WTC11 (cell line): ENCODE measurements at regions not wholly inside any gene's neighbourhood (a gene's known extent, or its start where the extent isn't known, plus 50 kb on each side); places are given as distances from the start of the nearest gene placed in this dataset.

ENCODE experiments used
- ATAC-seq: fragments of 200-7000 bp; cut with Tn5 transposase; 2 replicates; pipeline ENCODE4 v1.10.0; 2021; ENCODE audit warnings: mild to moderate bottlenecking, moderate library complexity
- CTCF ChIA-PET: fragments of 300-600 bp; sonication (Branson Sonifier 250); formaldehyde crosslinking; loops from one replicate; lab custom pipeline; 2021; ENCODE audit warnings: antibody characterized with exemption; lab: Charles Lee
- POLR2A ChIA-PET: fragments of 350-600 bp; sonication (Branson Sonifier 250); formaldehyde crosslinking; loops from one replicate; lab custom pipeline; 2021; ENCODE audit warnings: antibody characterized with exemption; lab: Charles Lee
- DNase-seq: peaks from one replicate; pipeline ENCODE4 v3.0.0; 2021; ENCODE audit warnings: low spot score
- H3K27ac Mint-ChIP-seq: 2 replicates; pipeline ENCODE4 v1.8.0; 2021; ENCODE audit warnings: mixed read lengths
- H3K27me3 Mint-ChIP-seq: 2 replicates; pipeline ENCODE4 v1.8.0; 2021; ENCODE audit warnings: low read depth, mild to moderate bottlenecking, moderate library complexity, mixed read lengths
- H3K36me3 Mint-ChIP-seq: 2 replicates; pipeline ENCODE4 v1.8.0; 2021; ENCODE audit warnings: mixed read lengths
- H3K4me1 Mint-ChIP-seq: 2 replicates; pipeline ENCODE4 v1.8.0; 2022; ENCODE audit warnings: mixed read lengths
- H3K4me3 Mint-ChIP-seq: 2 replicates; pipeline ENCODE4 v1.8.0; 2021; ENCODE audit warnings: mild to moderate bottlenecking, moderate library complexity, mixed read lengths
- H3K9me3 Mint-ChIP-seq: 2 replicates; pipeline ENCODE4 v1.8.0; 2021; ENCODE audit warnings: mixed read lengths
- AR ChIP-seq: fragments of 250-450 bp; sonication (Bioruptor Pico); IDR thresholded peaks from 2 replicates; pipeline ENCODE4 v1.9.0; 2021; ENCODE audit warnings: mild to moderate bottlenecking
- ATF2 ChIP-seq: sonication (generic); formaldehyde crosslinking; IDR thresholded peaks from 2 replicates; pipeline ENCODE4 v1.8.1; 2022; ENCODE audit warnings: low read depth, missing genetic modification reagents, borderline replicate concordance
- ATF3 ChIP-seq: sonication (generic); formaldehyde crosslinking; conservative IDR thresholded peaks from 2 replicates; pipeline ENCODE4 v1.8.1; 2022; ENCODE audit warnings: mild to moderate bottlenecking, missing genetic modification reagents
- CREB1 ChIP-seq: sonication (generic); formaldehyde crosslinking; IDR thresholded peaks from 2 replicates; pipeline ENCODE4 v1.8.0; 2023; ENCODE audit warnings: mild to moderate bottlenecking, missing genetic modification reagents
- E2F1 ChIP-seq: sonication (generic); formaldehyde crosslinking; IDR thresholded peaks from 2 replicates; pipeline ENCODE4 v1.8.0; 2022; ENCODE audit warnings: mild to moderate bottlenecking, missing genetic modification reagents
- EMX1 ChIP-seq: fragments of 250-450 bp; sonication (Bioruptor Pico); IDR thresholded peaks from 2 replicates; pipeline ENCODE4 v1.8.0; 2021; ENCODE audit warnings: mild to moderate bottlenecking
- FOXJ3 ChIP-seq: sonication (generic); formaldehyde crosslinking; IDR thresholded peaks from 2 replicates; pipeline ENCODE4 v1.9.0; 2021; ENCODE audit warnings: missing genetic modification reagents, mild to moderate bottlenecking, borderline replicate concordance
- GRHL2 ChIP-seq: fragments of 250-450 bp; sonication (Bioruptor Pico); IDR thresholded peaks from 2 replicates; pipeline ENCODE4 v1.8.0; 2022; ENCODE audit warnings: mild to moderate bottlenecking, moderate library complexity; ENCODE audit not compliant: insufficient replicate concordance, severe bottlenecking
- PRDM15 ChIP-seq: sonication (generic); formaldehyde crosslinking; IDR thresholded peaks from 2 replicates; pipeline ENCODE4 v1.8.0; 2022; ENCODE audit warnings: missing genetic modification reagents
- RORB ChIP-seq: fragments of 250-450 bp; sonication (Bioruptor Pico); IDR thresholded peaks from 2 replicates; pipeline ENCODE4 v1.9.0; 2021; ENCODE audit warnings: mild to moderate bottlenecking
- SMAD4 ChIP-seq: sonication (generic); formaldehyde crosslinking; IDR thresholded peaks from 2 replicates; pipeline ENCODE4 v1.8.0; 2022; ENCODE audit warnings: mild to moderate bottlenecking, missing genetic modification reagents
- TCF7 ChIP-seq: sonication (generic); formaldehyde crosslinking; IDR thresholded peaks from 2 replicates; pipeline ENCODE4 v1.8.0; 2022; ENCODE audit warnings: mild to moderate bottlenecking, low read depth, missing genetic modification reagents, moderate library complexity
- ZMAT4 ChIP-seq: fragments of 250-450 bp; sonication (Bioruptor Pico); IDR thresholded peaks from 2 replicates; pipeline ENCODE4 v1.9.0; 2021; ENCODE audit warnings: mild to moderate bottlenecking
- ZNF219 ChIP-seq: sonication (generic); formaldehyde crosslinking; IDR thresholded peaks from 2 replicates; pipeline ENCODE4 v1.8.0; 2023; ENCODE audit warnings: missing genetic modification reagents, mild to moderate bottlenecking, borderline replicate concordance
- ZNF263 ChIP-seq: sonication (generic); formaldehyde crosslinking; IDR thresholded peaks from 2 replicates; pipeline ENCODE4 v1.8.1; 2022; ENCODE audit warnings: low read depth, mild to moderate bottlenecking, moderate library complexity, missing genetic modification reagents
- ZNF281 ChIP-seq: sonication (generic); formaldehyde crosslinking; IDR thresholded peaks from 2 replicates; pipeline ENCODE4 v1.8.0; 2023; ENCODE audit warnings: mild to moderate bottlenecking, missing genetic modification reagents
- ZNF317 ChIP-seq: sonication (generic); formaldehyde crosslinking; IDR thresholded peaks from 2 replicates; pipeline ENCODE4 v1.8.1; 2023; ENCODE audit warnings: low read depth, mild to moderate bottlenecking, moderate library complexity, missing genetic modification reagents, borderline replicate concordance
- ZNF416 ChIP-seq: fragments of 250-450 bp; sonication (Bioruptor Pico); IDR thresholded peaks from 2 replicates; pipeline ENCODE4 v1.9.0; 2021; ENCODE audit warnings: mild to moderate bottlenecking, inconsistent platforms
- ZNF512 ChIP-seq: sonication (generic); formaldehyde crosslinking; IDR thresholded peaks from 2 replicates; pipeline ENCODE4 v1.8.1; 2022; ENCODE audit warnings: missing genetic modification reagents, borderline replicate concordance

- H3K4me3 Mint-ChIP-seq, result no peak overlapping the region
- no peak for TF ChIP-seq ZNF512 (CRISPR knock-in tag)
- TF ChIP-seq FOXJ3, result no peak
- TF ChIP-seq ZMAT4, result no peak
- no peak for TF ChIP-seq ZNF416 (CRISPR knock-in tag)
- no peak for TF ChIP-seq TCF7 (CRISPR knock-in tag)
- TF ChIP-seq ZNF263 (CRISPR knock-in tag), result no peak
- TF ChIP-seq CREB1 (CRISPR knock-in tag), result no peak
- no peak for TF ChIP-seq SMAD4
- TF ChIP-seq EMX1 (CRISPR knock-in tag), result no peak
- TF ChIP-seq GRHL2 (CRISPR knock-in tag), result no peak
- no peak for TF ChIP-seq ATF2 (CRISPR knock-in tag)
- ChIA-PET CTCF (interaction anchor here (1.0 to 2.4 kb wide), 5 partner anchors 10 to 931 kb away, joined by 3 to 23 read pairs (median 6); no protein-coding TSS in a partner anchor), POLR2A (no interaction called here)
- H3K9me3 Mint-ChIP-seq, result no peaks in the 10 kb centered on the region
- no peak overlapping the region for H3K27ac Mint-ChIP-seq
- ATAC-seq, result peak; percentile 46
- no peak for DNase-seq
- H3K27me3 Mint-ChIP-seq, result peaks cover 80% of the 10 kb centered on the region
- peaks cover 59% of the 10 kb centered on the region for H3K4me1 Mint-ChIP-seq
- H3K36me3 Mint-ChIP-seq, result no peaks in the 10 kb centered on the region
These were observed 60.6 kb upstream of the ZFR start for GRCh38 chr5:32504989-32505596.

GRCh38 chr5:32504329-32504988, 59.9 kb upstream of the ZFR start:
- no peak overlapping the region for H3K27ac Mint-ChIP-seq
- no peak overlapping the region for H3K4me3 Mint-ChIP-seq
- H3K9me3 Mint-ChIP-seq, result no peaks in the 10 kb centered on the region
- ATAC-seq (no peak), DNase-seq (no peak)
- peaks cover 65% of the 10 kb centered on the region for H3K4me1 Mint-ChIP-seq
- ChIA-PET CTCF (interaction anchor here (1.0 to 2.4 kb wide), 5 partner anchors 10 to 931 kb away, joined by 3 to 23 read pairs (median 6); no protein-coding TSS in a partner anchor), POLR2A (no interaction called here)
- peaks cover 87% of the 10 kb centered on the region for H3K27me3 Mint-ChIP-seq
- no peaks in the 10 kb centered on the region for H3K36me3 Mint-ChIP-seq
- no peak for TF ChIP-seq E2F1
- no peak for TF ChIP-seq PRDM15
- TF ChIP-seq ZNF317 (CRISPR knock-in tag), result no peak
- no peak for TF ChIP-seq ZNF219 (CRISPR knock-in tag)
- TF ChIP-seq RORB (CRISPR knock-in tag), result no peak
- TF ChIP-seq ATF3 (CRISPR knock-in tag), result no peak
- TF ChIP-seq ZNF281 (CRISPR knock-in tag), result no peak
- TF ChIP-seq AR (CRISPR knock-in tag), result no peak
